H1 (cell line): ENCODE measurements at regions not wholly inside any gene's neighbourhood (a gene's known extent, or its start where the extent isn't known, plus 50 kb on each side); places are given as distances from the start of the nearest gene placed in this dataset.

Experiments used
- BACH1 ChIP-seq: IDR thresholded peaks from 2 replicates; pipeline ENCODE4 v1.6.1; 2012; ENCODE audit warnings: low read length, improper control_type of control experiment
- FOSL1 ChIP-seq: IDR thresholded peaks from 2 replicates; pipeline ENCODE4 v1.6.1; 2011; ENCODE audit warnings: mild to moderate bottlenecking, low read depth, low read length, moderate library complexity; ENCODE audit not compliant: insufficient read depth
- GABPA ChIP-seq: IDR thresholded peaks from 2 replicates; pipeline ENCODE4 v1.6.1; 2011; ENCODE audit warnings: mild to moderate bottlenecking, low read length, moderate library complexity, borderline replicate concordance; ENCODE audit not compliant: insufficient read depth
- GTF2F1 ChIP-seq: IDR thresholded peaks from 2 replicates; pipeline ENCODE4 v1.6.1; 2012; ENCODE audit warnings: low read depth, low read length, improper control_type of control experiment, borderline replicate concordance
- POLR2AphosphoS5 ChIP-seq: IDR thresholded peaks from 2 replicates; pipeline ENCODE4 v1.6.1; 2011; ENCODE audit warnings: low read depth, low read length
- POU5F1 ChIP-seq: IDR thresholded peaks from 2 replicates; pipeline ENCODE4 v1.6.1; 2011; ENCODE audit warnings: low read depth, mild to moderate bottlenecking, low read length, moderate library complexity
- TAF1 ChIP-seq: IDR thresholded peaks from 2 replicates; pipeline ENCODE4 v1.6.1; 2011; ENCODE audit warnings: mild to moderate bottlenecking, low read depth, low read length
- TF ChIP-seq, protein P1 (sequence below): fragments of 300-600 bp; sonication (generic); IDR thresholded peaks from 2 replicates; pipeline ENCODE4 v1.7.1; 2012; ENCODE audit warnings: low read length, moderate library complexity, mild to moderate bottlenecking, inconsistent platforms; ENCODE audit not compliant: insufficient replicate concordance
- TF ChIP-seq, protein P2 (sequence below): IDR thresholded peaks from 2 replicates; pipeline ENCODE4 v1.6.1; 2012; ENCODE audit warnings: inconsistent platforms

DNA sequence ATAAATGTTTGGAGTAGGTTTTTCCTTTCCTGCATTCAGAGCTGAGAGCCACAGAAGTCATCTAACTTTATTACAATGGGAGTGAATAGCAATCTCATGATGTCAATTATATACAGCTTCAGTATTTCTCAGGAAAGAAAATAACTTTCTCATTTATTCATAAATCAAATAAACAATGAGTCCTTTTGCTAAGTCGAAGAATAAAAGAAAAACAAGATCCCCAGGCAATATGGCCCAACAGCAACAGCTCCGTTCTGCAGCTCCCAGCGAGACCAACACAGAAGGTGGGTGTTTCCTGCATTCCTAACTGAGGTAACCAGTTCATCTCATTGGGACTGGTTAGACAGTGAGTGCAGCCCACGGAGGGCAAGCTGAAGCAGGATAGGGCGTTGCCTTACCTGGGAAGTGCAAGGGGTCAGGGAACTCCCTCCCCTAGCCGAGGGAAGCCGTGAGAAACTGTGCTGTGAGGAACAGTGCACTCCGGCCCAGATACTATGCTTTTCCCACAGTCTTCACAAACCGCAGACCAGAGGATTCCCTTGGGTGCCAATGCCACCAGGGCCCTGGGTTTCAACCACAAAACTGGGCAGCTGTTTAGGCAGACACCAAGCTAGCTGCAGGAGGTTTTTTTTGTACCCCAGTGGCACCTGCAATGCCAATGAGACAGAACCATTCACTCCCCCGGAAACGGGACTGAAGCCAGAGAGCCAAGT lies 128.2 kb downstream of the SLITRK1 start (continued):
- TF ChIP-seq, protein P1, sequence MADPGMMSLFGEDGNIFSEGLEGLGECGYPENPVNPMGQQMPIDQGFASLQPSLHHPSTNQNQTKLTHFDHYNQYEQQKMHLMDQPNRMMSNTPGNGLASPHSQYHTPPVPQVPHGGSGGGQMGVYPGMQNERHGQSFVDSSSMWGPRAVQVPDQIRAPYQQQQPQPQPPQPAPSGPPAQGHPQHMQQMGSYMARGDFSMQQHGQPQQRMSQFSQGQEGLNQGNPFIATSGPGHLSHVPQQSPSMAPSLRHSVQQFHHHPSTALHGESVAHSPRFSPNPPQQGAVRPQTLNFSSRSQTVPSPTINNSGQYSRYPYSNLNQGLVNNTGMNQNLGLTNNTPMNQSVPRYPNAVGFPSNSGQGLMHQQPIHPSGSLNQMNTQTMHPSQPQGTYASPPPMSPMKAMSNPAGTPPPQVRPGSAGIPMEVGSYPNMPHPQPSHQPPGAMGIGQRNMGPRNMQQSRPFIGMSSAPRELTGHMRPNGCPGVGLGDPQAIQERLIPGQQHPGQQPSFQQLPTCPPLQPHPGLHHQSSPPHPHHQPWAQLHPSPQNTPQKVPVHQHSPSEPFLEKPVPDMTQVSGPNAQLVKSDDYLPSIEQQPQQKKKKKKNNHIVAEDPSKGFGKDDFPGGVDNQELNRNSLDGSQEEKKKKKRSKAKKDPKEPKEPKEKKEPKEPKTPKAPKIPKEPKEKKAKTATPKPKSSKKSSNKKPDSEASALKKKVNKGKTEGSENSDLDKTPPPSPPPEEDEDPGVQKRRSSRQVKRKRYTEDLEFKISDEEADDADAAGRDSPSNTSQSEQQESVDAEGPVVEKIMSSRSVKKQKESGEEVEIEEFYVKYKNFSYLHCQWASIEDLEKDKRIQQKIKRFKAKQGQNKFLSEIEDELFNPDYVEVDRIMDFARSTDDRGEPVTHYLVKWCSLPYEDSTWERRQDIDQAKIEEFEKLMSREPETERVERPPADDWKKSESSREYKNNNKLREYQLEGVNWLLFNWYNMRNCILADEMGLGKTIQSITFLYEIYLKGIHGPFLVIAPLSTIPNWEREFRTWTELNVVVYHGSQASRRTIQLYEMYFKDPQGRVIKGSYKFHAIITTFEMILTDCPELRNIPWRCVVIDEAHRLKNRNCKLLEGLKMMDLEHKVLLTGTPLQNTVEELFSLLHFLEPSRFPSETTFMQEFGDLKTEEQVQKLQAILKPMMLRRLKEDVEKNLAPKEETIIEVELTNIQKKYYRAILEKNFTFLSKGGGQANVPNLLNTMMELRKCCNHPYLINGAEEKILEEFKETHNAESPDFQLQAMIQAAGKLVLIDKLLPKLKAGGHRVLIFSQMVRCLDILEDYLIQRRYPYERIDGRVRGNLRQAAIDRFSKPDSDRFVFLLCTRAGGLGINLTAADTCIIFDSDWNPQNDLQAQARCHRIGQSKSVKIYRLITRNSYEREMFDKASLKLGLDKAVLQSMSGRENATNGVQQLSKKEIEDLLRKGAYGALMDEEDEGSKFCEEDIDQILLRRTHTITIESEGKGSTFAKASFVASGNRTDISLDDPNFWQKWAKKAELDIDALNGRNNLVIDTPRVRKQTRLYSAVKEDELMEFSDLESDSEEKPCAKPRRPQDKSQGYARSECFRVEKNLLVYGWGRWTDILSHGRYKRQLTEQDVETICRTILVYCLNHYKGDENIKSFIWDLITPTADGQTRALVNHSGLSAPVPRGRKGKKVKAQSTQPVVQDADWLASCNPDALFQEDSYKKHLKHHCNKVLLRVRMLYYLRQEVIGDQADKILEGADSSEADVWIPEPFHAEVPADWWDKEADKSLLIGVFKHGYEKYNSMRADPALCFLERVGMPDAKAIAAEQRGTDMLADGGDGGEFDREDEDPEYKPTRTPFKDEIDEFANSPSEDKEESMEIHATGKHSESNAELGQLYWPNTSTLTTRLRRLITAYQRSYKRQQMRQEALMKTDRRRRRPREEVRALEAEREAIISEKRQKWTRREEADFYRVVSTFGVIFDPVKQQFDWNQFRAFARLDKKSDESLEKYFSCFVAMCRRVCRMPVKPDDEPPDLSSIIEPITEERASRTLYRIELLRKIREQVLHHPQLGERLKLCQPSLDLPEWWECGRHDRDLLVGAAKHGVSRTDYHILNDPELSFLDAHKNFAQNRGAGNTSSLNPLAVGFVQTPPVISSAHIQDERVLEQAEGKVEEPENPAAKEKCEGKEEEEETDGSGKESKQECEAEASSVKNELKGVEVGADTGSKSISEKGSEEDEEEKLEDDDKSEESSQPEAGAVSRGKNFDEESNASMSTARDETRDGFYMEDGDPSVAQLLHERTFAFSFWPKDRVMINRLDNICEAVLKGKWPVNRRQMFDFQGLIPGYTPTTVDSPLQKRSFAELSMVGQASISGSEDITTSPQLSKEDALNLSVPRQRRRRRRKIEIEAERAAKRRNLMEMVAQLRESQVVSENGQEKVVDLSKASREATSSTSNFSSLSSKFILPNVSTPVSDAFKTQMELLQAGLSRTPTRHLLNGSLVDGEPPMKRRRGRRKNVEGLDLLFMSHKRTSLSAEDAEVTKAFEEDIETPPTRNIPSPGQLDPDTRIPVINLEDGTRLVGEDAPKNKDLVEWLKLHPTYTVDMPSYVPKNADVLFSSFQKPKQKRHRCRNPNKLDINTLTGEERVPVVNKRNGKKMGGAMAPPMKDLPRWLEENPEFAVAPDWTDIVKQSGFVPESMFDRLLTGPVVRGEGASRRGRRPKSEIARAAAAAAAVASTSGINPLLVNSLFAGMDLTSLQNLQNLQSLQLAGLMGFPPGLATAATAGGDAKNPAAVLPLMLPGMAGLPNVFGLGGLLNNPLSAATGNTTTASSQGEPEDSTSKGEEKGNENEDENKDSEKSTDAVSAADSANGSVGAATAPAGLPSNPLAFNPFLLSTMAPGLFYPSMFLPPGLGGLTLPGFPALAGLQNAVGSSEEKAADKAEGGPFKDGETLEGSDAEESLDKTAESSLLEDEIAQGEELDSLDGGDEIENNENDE, result no peak
- TF ChIP-seq FOSL1 (no peak), GTF2F1 (no peak), POLR2AphosphoS5 (no peak), BACH1 (no peak), POU5F1 (no peak), TAF1 (no peak), GABPA (no peak)
- TF ChIP-seq, protein P2, sequence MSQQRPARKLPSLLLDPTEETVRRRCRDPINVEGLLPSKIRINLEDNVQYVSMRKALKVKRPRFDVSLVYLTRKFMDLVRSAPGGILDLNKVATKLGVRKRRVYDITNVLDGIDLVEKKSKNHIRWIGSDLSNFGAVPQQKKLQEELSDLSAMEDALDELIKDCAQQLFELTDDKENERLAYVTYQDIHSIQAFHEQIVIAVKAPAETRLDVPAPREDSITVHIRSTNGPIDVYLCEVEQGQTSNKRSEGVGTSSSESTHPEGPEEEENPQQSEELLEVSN, result no peak
